ENCODE measurements at regions not wholly inside any gene's neighbourhood (a gene's known extent, or its start where the extent isn't known, plus 50 kb on each side); places are given as distances from the start of the nearest gene placed in this dataset.

- Histone ChIP-seq H2BK5ac (ENCODE audit: low read depth, low read length, poor library complexity, severe bottlenecking) (no peak overlapping the region), H3K9ac (ENCODE audit: low read depth, low read length) (no peak overlapping the region), H2BK120ac (ENCODE audit: low read depth, low read length) (no peak overlapping the region), H3K23ac (ENCODE audit: low read depth, low read length) (no peak overlapping the region), H2BK15ac (ENCODE audit: low read depth, low read length) (no peak overlapping the region), H3K4me1 (ENCODE audit: control insufficient read depth, insufficient read depth, low read length) (no peaks in the 10 kb centered on the region), H3K14ac (replicated peaks; ENCODE audit: low read depth, low read length) (no peak overlapping the region), H4K91ac (ENCODE audit: insufficient read depth, low read depth, low read length) (no peak overlapping the region), H3K4me3 (ENCODE audit: insufficient read depth, low read depth, low read length) (no peak overlapping the region), H3K56ac (ENCODE audit: extremely low read depth, insufficient read depth, low read length) (no peak overlapping the region), H3K9me3 (ENCODE audit: control insufficient read depth, insufficient read depth, low read length) (peaks cover 5% of the 10 kb centered on the region), H2AK5ac (ENCODE audit: low read depth, low read length) (no peak overlapping the region), H3K9me1 (ENCODE audit: insufficient read depth, low read length) (no peaks in the 10 kb centered on the region), H4K5ac (ENCODE audit: low read depth, low read length) (peak overlapping the region; percentile 98; the same call in 1 of the 2 replicates), H2BK20ac (ENCODE audit: low read depth, low read length) (no peak overlapping the region), H3K18ac (ENCODE audit: low read depth, low read length) (no peak overlapping the region), H3K27ac (ENCODE audit: insufficient read depth, low read length) (no peak overlapping the region), H2AFZ (replicated peaks; ENCODE audit: low read length, poor library complexity) (peak overlapping the region; percentile 68), H3K4ac (ENCODE audit: low read depth, low read length) (no peak overlapping the region), H4K8ac (ENCODE audit: low read depth in 2 of 2, low read length in 2 of 2) (peak overlapping the region; percentile 29 to 97; a peak in 3 of 4 replicates), H3K27me3 (ENCODE audit: control insufficient read depth, insufficient read depth, low read length) (no peaks in the 10 kb centered on the region), H3K36me3 (ENCODE audit: control insufficient read depth, insufficient read depth, low read length) (no peaks in the 10 kb centered on the region), H2AK9ac (replicated peaks; ENCODE audit: low read depth, low read length, poor library complexity) (no peak overlapping the region), H4K20me1 (ENCODE audit: insufficient read depth, low read length) (no peaks in the 10 kb centered on the region), H3K4me2 (ENCODE audit: low read depth, low read length) (no peak overlapping the region; the same call in 1 of the 2 replicates), H3K79me1 (ENCODE audit: low read depth in 1 of 2, low read length in 2 of 2) (no peaks in the 10 kb centered on the region)
- in situ Hi-C loops (cut with MboI; ENCODE audit: low sequenced_read_pairs) = no loop called here
- no TSS peak for BruUV-seq (replicated peaks)
- no CpG with 5 or more reads among the region's 6 CpGs for WGBS, 2 experiments (ENCODE audit: extremely low coverage in 2 of 2, insufficient read length in 1 of 2)
- dilution Hi-C loops (cut with HindIII; ENCODE audit: low sequenced_read_pairs, unreplicated experiment) = no loop called here
- ChIA-PET POLR2A (ENCODE audit: unreplicated experiment) (no interaction called here), CTCF (no interaction called here)
- intact Hi-C loops (cut with micrococcal nuclease) = no loop called here
- DNase-seq = no peak
- TF ChIP-seq MXI1 (IDR thresholded peaks at IDR 0.05; ENCODE audit: borderline replicate concordance, low read depth, low read length) = no peak
- TF ChIP-seq MAFK (IDR thresholded peaks at IDR 0.05; ENCODE audit: low read depth, low read length) = no peak
- TF ChIP-seq SMC3 (IDR thresholded peaks at IDR 0.05; ENCODE audit: low read depth, low read length) = no peak
- TF ChIP-seq FOS (IDR thresholded peaks at IDR 0.05; ENCODE audit: low read depth, low read length) = no peak
- TF ChIP-seq NFE2L2 (IDR thresholded peaks at IDR 0.05; ENCODE audit: low read depth, low read length) = no peak
- TF ChIP-seq RAD21 (IDR thresholded peaks at IDR 0.05; ENCODE audit: low read length) = no peak
- TF ChIP-seq POLR2A (IDR thresholded peaks at IDR 0.05; ENCODE audit: low read depth, low read length) = no peak
- TF ChIP-seq RCOR1 (IDR thresholded peaks at IDR 0.05; ENCODE audit: insufficient replicate concordance, low read length) = no peak
- no peak for ATAC-seq (ENCODE audit: low read depth)
These were observed 96.7 kb downstream of the NPAP1 start for GRCh38 chr15:24772266-24772665.

Data from IMR-90 (cell line).